DOHH2 (cell line): ENCODE measurements at regions not wholly inside any gene's neighbourhood (a gene's known extent, or its start where the extent isn't known, plus 50 kb on each side); places are given as distances from the start of the nearest gene placed in this dataset.

Experiments used
- H3F3A ChIP-seq: fragments of 200-600 bp; sonication (generic), shearing (Covaris generic); 2 replicates; pipeline ENCODE4 v1.6.0; 2016; ENCODE audit warnings: antibody characterized with exemption, mild to moderate bottlenecking; ENCODE audit not compliant: control insufficient read depth, insufficient read depth
- H3K27ac ChIP-seq: fragments of 200-600 bp; sonication (generic); 2 replicates; pipeline ENCODE4 v1.5.1; 2014; ENCODE audit warnings: low read depth, mild to moderate bottlenecking, low read length, moderate library complexity
- H3K27me3 ChIP-seq: fragments of 200-600 bp; sonication (generic); 2 replicates; pipeline ENCODE4 v1.6.1; 2014; ENCODE audit warnings: mild to moderate bottlenecking, low read length, mixed read lengths; ENCODE audit not compliant: control insufficient read depth
- H3K36me3 ChIP-seq: fragments of 200-600 bp; sonication (generic); 2 replicates; pipeline ENCODE4 v1.6.1; 2014; ENCODE audit warnings: mild to moderate bottlenecking, low read length, moderate library complexity, mixed read lengths; ENCODE audit not compliant: control insufficient read depth
- H3K4me1 ChIP-seq: fragments of 200-600 bp; sonication (generic); 2 replicates; pipeline ENCODE4 v1.6.1; 2014; ENCODE audit warnings: mild to moderate bottlenecking, low read length, mixed read lengths; ENCODE audit not compliant: control insufficient read depth
- H3K4me2 ChIP-seq: fragments of 200-600 bp; sonication (generic); 2 replicates; pipeline ENCODE4 v1.6.0; 2014; ENCODE audit warnings: mild to moderate bottlenecking, low read length, moderate library complexity
- H3K4me3 ChIP-seq: fragments of 200-600 bp; sonication (generic); 2 replicates; pipeline ENCODE4 v1.5.1; 2014; ENCODE audit warnings: mild to moderate bottlenecking, low read length, mixed read lengths
- H3K79me2 ChIP-seq: fragments of 200-600 bp; sonication (generic); 2 replicates; pipeline ENCODE4 v1.6.1; 2014; ENCODE audit warnings: mild to moderate bottlenecking, low read length, mixed read lengths; ENCODE audit not compliant: control insufficient read depth
- H3K9me2 ChIP-seq: fragments of 200-600 bp; sonication (generic); replicated peaks from 2 replicates; pipeline ENCODE4 v1.6.1; 2014; ENCODE audit warnings: mild to moderate bottlenecking, low read length, mixed read lengths; ENCODE audit not compliant: control insufficient read depth
- H3K9me3 ChIP-seq: fragments of 200-600 bp; sonication (generic); 2 replicates; pipeline ENCODE4 v1.6.1; 2014; ENCODE audit warnings: antibody characterized with exemption, low read length, mixed read lengths; ENCODE audit not compliant: control insufficient read depth, insufficient read depth
- H4K20me1 ChIP-seq: fragments of 200-600 bp; sonication (generic); 2 replicates; pipeline ENCODE4 v1.6.0; 2014; ENCODE audit warnings: low read depth, mild to moderate bottlenecking, antibody characterized with exemption, low read length, moderate library complexity; ENCODE audit not compliant: control insufficient read depth, insufficient read depth
- CTCF ChIP-seq: fragments of 200-600 bp; sonication (generic); IDR thresholded peaks from one replicate; pipeline ENCODE4 v1.5.1; 2014; ENCODE audit warnings: antibody characterized with exemption, mild to moderate bottlenecking, low read depth, low read length; ENCODE audit not compliant: poor library complexity, severe bottlenecking
- EZH2phosphoT487 ChIP-seq: fragments of 200-600 bp; sonication (generic); IDR thresholded peaks from 2 replicates; pipeline ENCODE4 v1.6.1; 2017; ENCODE audit warnings: borderline replicate concordance, mild to moderate bottlenecking, antibody characterized with exemption, low read length, moderate library complexity, mixed read lengths

GRCh38 chr17:79524213-79525187 lies 86.4 kb downstream of the RBFOX3 start:
- no peaks in the 10 kb centered on the region; the same call in 1 of the 2 replicates for H3K4me1 ChIP-seq
- no peaks in the 10 kb centered on the region; the same call in 1 of the 2 replicates for H3K27me3 ChIP-seq

GRCh38 chr17:79522414-79522813 lies 88.4 kb downstream of the RBFOX3 start:
- H3K9me3 ChIP-seq, result no peaks in the 10 kb centered on the region
- H4K20me1 ChIP-seq, result no peaks in the 10 kb centered on the region
- no peak overlapping the region for H3K4me2 ChIP-seq
- no peaks in the 10 kb centered on the region for H3K79me2 ChIP-seq
- no peaks in the 10 kb centered on the region; the same call in 1 of the 2 replicates for H3K4me1 ChIP-seq
- TF ChIP-seq EZH2phosphoT487 (no peak), CTCF (no peak)
- H3F3A ChIP-seq, result no peaks in the 10 kb centered on the region
- H3K36me3 ChIP-seq, result no peaks in the 10 kb centered on the region
- no peak overlapping the region for H3K4me3 ChIP-seq
- H3K27ac ChIP-seq, result no peak overlapping the region
- H3K9me2 ChIP-seq, result no peaks in the 10 kb centered on the region
- H3K27me3 ChIP-seq, result no peaks in the 10 kb centered on the region; the same call in 1 of the 2 replicates

More at GRCh38 chr17:79524213-79525187, 86.4 kb downstream of the RBFOX3 start:
- no peak overlapping the region for H3K4me2 ChIP-seq
- H3F3A ChIP-seq, result no peaks in the 10 kb centered on the region
- TF ChIP-seq EZH2phosphoT487 (no peak), CTCF (no peak)
- no peaks in the 10 kb centered on the region for H3K79me2 ChIP-seq
- H3K9me2 ChIP-seq, result no peaks in the 10 kb centered on the region
- no peaks in the 10 kb centered on the region for H3K36me3 ChIP-seq
- no peaks in the 10 kb centered on the region for H3K9me3 ChIP-seq
- H3K4me3 ChIP-seq, result no peak overlapping the region
- H4K20me1 ChIP-seq, result no peaks in the 10 kb centered on the region
- no peak overlapping the region for H3K27ac ChIP-seq

GRCh38 chr17:79521225-79521624 lies 89.6 kb downstream of the RBFOX3 start:
- H4K20me1 ChIP-seq, result no peaks in the 10 kb centered on the region
- H3K4me1 ChIP-seq, result no peaks in the 10 kb centered on the region
- H3K9me2 ChIP-seq, result no peaks in the 10 kb centered on the region
- H3K9me3 ChIP-seq, result no peaks in the 10 kb centered on the region
- H3F3A ChIP-seq, result no peaks in the 10 kb centered on the region
- H3K4me3 ChIP-seq, result no peak overlapping the region
- no peaks in the 10 kb centered on the region for H3K36me3 ChIP-seq
- H3K4me2 ChIP-seq, result no peak overlapping the region
- H3K27me3 ChIP-seq, result no peaks in the 10 kb centered on the region; the same call in 1 of the 2 replicates
- no peak overlapping the region for H3K27ac ChIP-seq
- no peak for TF ChIP-seq CTCF
- no peaks in the 10 kb centered on the region for H3K79me2 ChIP-seq
